Lower lobe of right lung (tissue), 2 donors: ENCODE measurements at regions not wholly inside any gene's neighbourhood (a gene's known extent, or its start where the extent isn't known, plus 50 kb on each side); places are given as distances from the start of the nearest gene placed in this dataset.

Experiments
- ATAC-seq, 2 donors: fragments of 200-7000 bp; cut with Tn5 transposase; one replicate each; pipeline ENCODE4 v1.9.1; 2020 to 2022; ENCODE audit warnings: mild to moderate bottlenecking in 2 of 2, moderate library complexity in 2 of 2
- DNase-seq: peaks from one replicate; pipeline ENCODE4 v3.0.0-alpha.2; 2020
- H3K27ac ChIP-seq: fragments of 200-600 bp; one replicate; pipeline ENCODE4 v1.8.0; 2022
- H3K27me3 ChIP-seq: fragments of 200-600 bp; one replicate; pipeline ENCODE4 v1.8.0; 2022; ENCODE audit warnings: low read depth
- H3K36me3 ChIP-seq: fragments of 200-600 bp; one replicate; pipeline ENCODE4 v1.8.0; 2022; ENCODE audit warnings: mild to moderate bottlenecking
- H3K4me1 ChIP-seq: fragments of 200-600 bp; one replicate; pipeline ENCODE4 v1.8.0; 2022
- H3K4me3 ChIP-seq: fragments of 200-600 bp; one replicate; pipeline ENCODE4 v1.8.0; 2022; ENCODE audit warnings: mild to moderate bottlenecking
- H3K9me3 ChIP-seq: fragments of 200-600 bp; one replicate; pipeline ENCODE4 v1.8.0; 2022
- CTCF ChIP-seq: fragments of 200-600 bp; IDR thresholded peaks from one replicate; pipeline ENCODE4 v1.8.0; 2022; ENCODE audit warnings: antibody characterized with exemption, mild to moderate bottlenecking
- intact Hi-C: fragments of 100-400 bp; cut with DNase I; formaldehyde crosslinking; loops from one replicate; pipeline ENCODE4 v1.11.0; 2022
- donor health status: DM: no; HTN: yes; CAD: no; lungs with severe emphysema.

GRCh38 chr4:71259911-71260331 lies 78.9 kb upstream of the SLC4A4 start:
- ATAC-seq (peak; percentile 76 to 78), DNase-seq (no peak)
- Histone ChIP-seq H3K27me3 (no peaks in the 10 kb centered on the region), H3K36me3 (no peaks in the 10 kb centered on the region), H3K9me3 (no peaks in the 10 kb centered on the region), H3K4me1 (peaks cover 20% of the 10 kb centered on the region), H3K4me3 (no peak overlapping the region), H3K27ac (no peak overlapping the region)
- TF ChIP-seq CTCF = no peak
- intact Hi-C loops = no loop called here

- TF ChIP-seq CTCF = no peak
- intact Hi-C loops = no loop called here
- Histone ChIP-seq H3K4me3 (no peak overlapping the region), H3K27me3 (no peaks in the 10 kb centered on the region), H3K27ac (no peak overlapping the region), H3K9me3 (no peaks in the 10 kb centered on the region), H3K36me3 (no peaks in the 10 kb centered on the region), H3K4me1 (peaks cover 20% of the 10 kb centered on the region)
- ATAC-seq (peak in 1 of 2 donors; percentile 51), DNase-seq (no peak)
Measured at GRCh38 chr4:71260544-71260943, 78.3 kb upstream of the SLC4A4 start.

- Histone ChIP-seq H3K27ac (no peak overlapping the region), H3K9me3 (no peaks in the 10 kb centered on the region), H3K4me3 (no peak overlapping the region), H3K27me3 (no peaks in the 10 kb centered on the region), H3K36me3 (no peaks in the 10 kb centered on the region), H3K4me1 (peaks cover 22% of the 10 kb centered on the region)
- intact Hi-C loops = no loop called here
- TF ChIP-seq CTCF = no peak
- no peak for ATAC-seq
- no peak for DNase-seq
Measured at GRCh38 chr4:71261001-71261400, 77.8 kb upstream of the SLC4A4 start.

GRCh38 chr4:71261633-71262121 lies 77.1 kb upstream of the SLC4A4 start:
- H3K27me3 ChIP-seq = no peaks in the 10 kb centered on the region
- TF ChIP-seq CTCF = no peak
- peaks cover 27% of the 10 kb centered on the region for H3K4me1 ChIP-seq
- H3K27ac ChIP-seq = no peak overlapping the region
- H3K4me3 ChIP-seq = no peak overlapping the region
- peak in 1 of 2 donors; percentile 15 for ATAC-seq
- intact Hi-C loops = no loop called here
- no peaks in the 10 kb centered on the region for H3K36me3 ChIP-seq
- no peak for DNase-seq
- no peaks in the 10 kb centered on the region for H3K9me3 ChIP-seq

GRCh38 chr4:71262161-71262560 lies 76.7 kb upstream of the SLC4A4 start:
- Histone ChIP-seq H3K36me3 (no peaks in the 10 kb centered on the region), H3K9me3 (no peaks in the 10 kb centered on the region), H3K4me1 (peaks cover 27% of the 10 kb centered on the region), H3K4me3 (no peak overlapping the region), H3K27me3 (no peaks in the 10 kb centered on the region), H3K27ac (no peak overlapping the region)
- no peak for DNase-seq
- TF ChIP-seq CTCF = no peak
- intact Hi-C loops = no loop called here
- no peak for ATAC-seq
